WERI-Rb-1 (cell line): ENCODE measurements at regions not wholly inside any gene's neighbourhood (a gene's known extent, or its start where the extent isn't known, plus 50 kb on each side); places are given as distances from the start of the nearest gene placed in this dataset.

Experiments
- DNase-seq: peaks from one replicate; pipeline ENCODE4 v3.0.0-alpha.2; 2020
- H3K27ac ChIP-seq: fragments of 250-450 bp; sonication (Bioruptor Pico); 2 replicates; pipeline ENCODE4 v1.5.1; 2020; ENCODE audit warnings: mild to moderate bottlenecking, moderate library complexity
- H3K27me3 ChIP-seq: fragments of 250-450 bp; sonication (Bioruptor Pico); 2 replicates; pipeline ENCODE4 v1.5.1; 2021; ENCODE audit warnings: mild to moderate bottlenecking, low read depth, moderate library complexity; ENCODE audit not compliant: insufficient read depth, severe bottlenecking
- H3K36me3 ChIP-seq: fragments of 250-450 bp; sonication (Bioruptor Pico); 2 replicates; pipeline ENCODE4 v1.5.1; 2020; ENCODE audit warnings: mild to moderate bottlenecking, moderate library complexity
- H3K4me3 ChIP-seq: 2 replicates; pipeline ENCODE4 v1.5.1; 2011; ENCODE audit warnings: low read depth, mild to moderate bottlenecking, control low read depth, low read length
- H3K9me3 ChIP-seq: fragments of 250-450 bp; sonication (Bioruptor Pico); 2 replicates; pipeline ENCODE4 v1.5.1; 2021; ENCODE audit warnings: mild to moderate bottlenecking, moderate library complexity; ENCODE audit not compliant: severe bottlenecking
- CTCF ChIP-seq: IDR thresholded peaks from 2 replicates; pipeline ENCODE4 v1.5.1; 2011; ENCODE audit warnings: low read depth, mild to moderate bottlenecking, control low read depth, inconsistent platforms, low read length

GRCh38 chr13:34469196-34469986 lies 472.7 kb upstream of the NBEA start:
- Histone ChIP-seq H3K36me3 (no peaks in the 10 kb centered on the region), H3K9me3 (no peaks in the 10 kb centered on the region), H3K27me3 (no peaks in the 10 kb centered on the region), H3K27ac (no peak overlapping the region), H3K4me3 (no peak overlapping the region)
- DNase-seq: no peak
- no peak for TF ChIP-seq CTCF

GRCh38 chr13:34474187-34474868 lies 467.7 kb upstream of the NBEA start:
- H3K36me3 ChIP-seq: no peaks in the 10 kb centered on the region
- no peak for DNase-seq
- no peak for TF ChIP-seq CTCF
- H3K27me3 ChIP-seq: no peaks in the 10 kb centered on the region
- H3K4me3 ChIP-seq: no peak overlapping the region
- H3K27ac ChIP-seq: no peak overlapping the region
- H3K9me3 ChIP-seq: no peaks in the 10 kb centered on the region

GRCh38 chr13:34478376-34478775 lies 463.7 kb upstream of the NBEA start:
- no peaks in the 10 kb centered on the region for H3K27me3 ChIP-seq
- H3K27ac ChIP-seq: no peak overlapping the region
- no peak overlapping the region for H3K4me3 ChIP-seq
- no peak for TF ChIP-seq CTCF
- H3K36me3 ChIP-seq: no peaks in the 10 kb centered on the region
- DNase-seq: no peak
- H3K9me3 ChIP-seq: no peaks in the 10 kb centered on the region

GRCh38 chr13:34502011-34502410 lies 440.1 kb upstream of the NBEA start:
- no peak for TF ChIP-seq CTCF
- no peak for DNase-seq
- Histone ChIP-seq H3K4me3 (no peak overlapping the region), H3K9me3 (no peaks in the 10 kb centered on the region), H3K36me3 (no peaks in the 10 kb centered on the region), H3K27ac (no peak overlapping the region), H3K27me3 (no peaks in the 10 kb centered on the region)

- Histone ChIP-seq H3K36me3 (no peaks in the 10 kb centered on the region), H3K27ac (no peak overlapping the region), H3K27me3 (no peaks in the 10 kb centered on the region), H3K9me3 (no peaks in the 10 kb centered on the region), H3K4me3 (no peak overlapping the region)
- no peak for DNase-seq
- no peak for TF ChIP-seq CTCF
Measured at GRCh38 chr13:34502621-34503020, 439.4 kb upstream of the NBEA start.
